GM18502 (cell line): ENCODE measurements at regions not wholly inside any gene's neighbourhood (a gene's known extent, or its start where the extent isn't known, plus 50 kb on each side); places are given as distances from the start of the nearest gene placed in this dataset.
"Not testable (repeated sequence)": the region's sequence is repeated elsewhere in the genome, so short reads cannot be mapped to it uniquely, and the experiment has no call there.

ENCODE experiments used
- ATAC-seq: cut with Tn5 transposase; IDR thresholded peaks from one replicate; pipeline ENCODE4 v1.9.1; 2021; ENCODE audit warnings: mild to moderate bottlenecking; ENCODE audit not compliant: unreplicated experiment, poor library complexity

DNA sequence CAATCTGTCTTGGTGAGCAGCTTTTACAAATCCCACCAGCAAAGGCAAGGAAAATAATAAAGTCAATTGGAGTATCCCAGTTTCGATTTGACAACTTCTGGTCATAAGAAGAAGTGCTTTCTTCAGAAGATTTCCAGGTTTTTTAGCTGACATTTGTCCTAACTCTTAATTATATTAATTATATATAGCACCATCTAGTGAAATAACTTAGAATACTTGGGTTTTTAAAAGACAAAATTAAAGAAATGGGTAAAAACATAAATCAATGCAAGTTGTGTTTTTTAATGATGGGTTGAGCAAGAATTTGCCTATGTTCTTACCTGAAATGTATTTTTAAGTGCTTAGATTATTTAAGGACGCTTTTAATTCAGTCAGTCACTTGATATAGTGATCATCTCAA is 421.8 kb downstream of the ACTL7B start:
- ATAC-seq = no peak

DNA sequence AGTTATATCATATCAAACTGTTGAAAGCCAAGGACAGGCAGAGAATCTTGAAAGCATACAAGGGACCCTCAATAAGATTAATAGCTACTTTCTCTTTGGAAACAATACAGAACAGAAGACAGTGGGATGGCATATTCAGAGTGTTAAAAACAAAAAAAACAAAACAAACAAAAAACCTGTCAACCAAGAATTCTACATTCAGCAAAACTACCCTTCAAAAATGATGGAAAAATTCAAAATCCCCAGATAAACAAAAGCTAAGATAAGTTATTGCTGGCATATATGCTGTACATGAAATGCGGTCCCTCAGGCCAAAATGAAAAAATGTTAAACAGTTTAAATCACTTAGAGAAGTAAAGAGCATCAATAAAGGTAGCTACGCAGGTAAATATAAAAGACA is 425.1 kb downstream of the ACTL7B start:
- ATAC-seq = no peak

DNA sequence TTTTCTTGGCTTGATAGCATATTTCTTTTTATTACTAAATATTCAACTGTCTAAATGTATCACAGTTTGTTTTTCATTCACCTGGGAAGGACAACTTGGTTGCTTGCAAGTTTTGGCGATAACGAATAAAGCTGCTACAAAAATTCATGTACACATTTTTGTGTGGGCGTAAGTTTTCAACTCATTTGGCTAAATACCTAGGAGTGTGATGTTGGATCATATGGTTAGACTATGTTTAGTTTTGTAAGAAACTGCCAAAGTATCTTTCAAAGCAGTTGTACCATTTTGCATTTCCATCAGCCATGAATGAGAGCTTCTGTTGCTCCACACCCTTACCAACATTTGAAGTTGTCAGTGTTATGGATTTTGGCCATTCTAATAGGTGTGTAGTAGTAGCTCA is 428.0 kb downstream of the ACTL7B start:
- ATAC-seq = no peak

DNA sequence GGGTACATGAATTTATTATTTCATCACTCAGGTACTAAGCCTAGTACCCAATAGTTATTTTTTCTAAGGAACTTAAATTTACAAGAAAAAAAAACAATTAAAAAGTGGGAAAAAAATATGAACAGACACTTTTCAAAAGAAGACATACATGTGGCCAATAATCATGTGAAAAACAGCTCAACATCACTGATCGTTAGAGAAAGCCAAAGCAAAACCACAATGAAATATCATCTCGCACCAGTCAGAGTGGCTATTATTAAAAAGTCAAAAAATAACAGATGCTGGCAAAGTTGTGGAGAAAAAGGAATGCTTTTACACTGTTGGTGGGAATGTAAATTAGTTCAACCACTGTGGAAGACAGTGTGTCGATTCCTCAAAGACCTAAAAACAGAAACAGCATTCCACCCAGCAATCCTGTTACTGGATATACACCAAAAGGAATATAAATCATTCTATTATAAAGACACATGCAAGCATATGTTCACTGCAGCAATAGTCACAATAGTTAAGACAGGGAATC is 429.3 kb downstream of the ACTL7B start:
- not testable (repeated sequence) for ATAC-seq

DNA sequence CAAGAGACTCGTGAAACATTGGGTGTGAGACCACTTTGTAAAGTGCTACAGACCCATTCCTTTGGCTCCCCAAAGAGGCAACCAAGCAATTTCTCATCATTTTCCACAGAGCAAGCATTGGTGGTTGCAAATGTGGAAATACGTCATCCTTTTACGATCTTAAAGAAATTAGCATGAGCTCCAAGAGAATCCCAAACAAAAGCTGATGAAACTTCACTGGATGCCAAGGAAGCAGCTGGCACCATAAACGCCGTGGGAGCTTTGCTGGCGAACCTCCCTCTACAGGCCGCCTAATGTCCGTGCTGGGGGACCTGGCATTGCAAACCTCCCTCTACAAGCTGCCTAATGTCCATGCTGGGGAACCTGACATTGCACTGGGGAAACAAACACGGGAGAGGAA is 432.4 kb downstream of the ACTL7B start:
- ATAC-seq = no peak

DNA sequence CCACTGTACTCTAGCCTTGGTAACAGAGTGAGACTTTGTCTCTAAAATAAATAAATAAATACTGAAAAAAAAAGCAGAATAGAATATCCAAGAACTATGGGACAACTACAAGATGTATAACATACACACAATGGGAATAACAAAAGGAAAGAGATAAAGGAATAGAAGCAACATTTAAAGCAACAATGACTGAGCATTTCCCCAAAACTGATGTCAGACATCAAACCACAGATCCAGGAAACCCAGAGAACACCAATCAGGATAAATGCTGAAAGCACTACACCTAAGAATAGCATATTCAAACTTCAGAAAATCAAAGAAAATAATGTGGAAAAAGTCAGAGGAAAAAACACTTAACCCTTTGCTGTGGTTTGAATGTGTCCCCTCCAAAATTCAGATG is 436.4 kb downstream of the ACTL7B start:
- no peak for ATAC-seq

DNA sequence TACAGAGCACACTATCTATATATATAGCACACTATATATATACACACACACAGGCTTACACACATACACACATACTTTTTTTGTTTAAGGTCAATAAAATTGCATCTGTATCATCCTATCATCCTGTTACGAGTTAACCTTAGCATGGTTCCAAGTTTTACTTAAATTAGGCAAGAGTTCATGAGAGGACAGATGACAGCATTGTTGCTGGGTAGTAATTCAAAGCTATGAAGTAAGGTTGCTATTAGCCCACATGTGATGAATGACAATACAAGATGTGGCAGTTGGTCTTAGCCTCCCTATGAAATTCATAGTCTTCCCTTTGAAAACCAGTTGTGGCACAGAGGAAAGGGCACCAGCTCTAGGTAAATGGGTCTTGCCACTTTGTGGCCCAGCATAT is 438.1 kb downstream of the ACTL7B start:
- ATAC-seq = no peak

DNA sequence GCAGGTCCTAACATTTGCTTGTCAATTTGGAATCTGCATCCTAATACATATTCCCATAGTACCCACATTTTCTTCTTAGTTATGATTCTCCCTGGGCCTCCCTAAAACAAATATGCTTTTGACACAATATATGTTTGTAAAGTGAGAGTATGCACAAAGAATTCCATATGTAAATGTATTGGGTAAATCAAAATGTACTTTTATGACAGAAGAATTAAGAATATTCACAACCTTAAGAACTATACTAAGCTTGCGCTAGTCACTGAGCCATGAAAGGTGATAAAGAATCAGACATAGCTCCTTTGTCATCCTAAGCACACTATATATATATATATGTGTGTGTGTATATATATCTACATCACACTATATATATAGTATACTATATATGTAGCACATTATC is 438.5 kb downstream of the ACTL7B start:
- ATAC-seq = no peak

DNA sequence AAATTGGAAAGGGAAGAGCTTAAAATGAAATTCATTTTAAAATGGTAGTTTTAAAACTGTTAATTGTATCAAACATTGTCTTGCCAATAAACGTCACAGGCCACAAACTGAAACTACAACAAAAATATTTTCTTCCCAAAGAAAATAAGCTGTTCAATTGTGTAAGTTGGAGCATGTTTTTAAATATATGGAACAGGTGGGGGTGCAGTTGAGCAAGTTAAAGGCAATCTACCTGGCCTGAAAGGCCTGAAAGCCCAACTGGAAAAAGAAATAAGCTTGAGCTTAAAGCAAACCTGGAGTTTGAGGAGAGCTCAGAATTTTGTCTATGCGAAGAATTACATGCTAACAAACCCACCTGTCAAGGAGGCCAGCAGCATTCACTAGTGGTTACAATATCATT is 439.5 kb downstream of the ACTL7B start:
- no peak for ATAC-seq

DNA sequence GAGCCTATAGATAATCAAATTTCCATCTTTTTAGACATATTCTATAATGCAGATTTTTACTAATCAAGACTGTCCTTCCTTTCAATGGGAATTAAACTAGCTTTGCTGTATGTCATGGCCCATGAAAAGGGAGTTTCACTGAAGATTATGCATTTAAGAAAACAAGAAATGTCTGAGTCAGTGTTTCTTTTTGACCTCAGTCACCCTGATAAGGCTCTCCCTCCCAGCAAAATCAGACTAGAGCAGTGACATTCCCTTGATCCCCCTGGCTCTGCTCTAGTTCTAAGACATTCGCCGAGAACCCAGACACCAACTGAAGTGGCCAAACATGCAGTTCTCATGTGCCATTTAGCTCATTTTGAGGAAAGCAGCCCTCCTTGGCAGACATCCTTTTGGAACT is 442.0 kb downstream of the ACTL7B start:
- no peak for ATAC-seq

DNA sequence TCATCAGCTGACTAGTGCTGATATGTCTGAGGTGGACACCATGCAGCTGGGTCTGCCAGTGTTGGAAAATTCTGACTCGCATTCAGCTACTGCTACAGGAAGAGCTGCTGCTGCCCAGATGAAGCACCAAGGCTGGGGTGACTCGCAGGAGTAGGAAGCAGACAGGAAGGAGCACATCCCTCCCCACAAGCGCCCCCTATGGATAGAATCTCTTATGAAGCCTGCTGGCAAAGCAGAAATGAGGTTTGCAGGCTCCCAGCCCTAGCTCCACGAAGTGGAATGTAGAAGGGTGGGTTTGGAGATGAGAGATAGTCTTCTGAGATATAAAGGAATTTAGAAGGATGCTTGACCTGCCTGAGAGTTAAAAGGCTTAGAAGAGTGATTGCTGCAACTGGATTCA is 443.0 kb downstream of the ACTL7B start:
- ATAC-seq = no peak

DNA sequence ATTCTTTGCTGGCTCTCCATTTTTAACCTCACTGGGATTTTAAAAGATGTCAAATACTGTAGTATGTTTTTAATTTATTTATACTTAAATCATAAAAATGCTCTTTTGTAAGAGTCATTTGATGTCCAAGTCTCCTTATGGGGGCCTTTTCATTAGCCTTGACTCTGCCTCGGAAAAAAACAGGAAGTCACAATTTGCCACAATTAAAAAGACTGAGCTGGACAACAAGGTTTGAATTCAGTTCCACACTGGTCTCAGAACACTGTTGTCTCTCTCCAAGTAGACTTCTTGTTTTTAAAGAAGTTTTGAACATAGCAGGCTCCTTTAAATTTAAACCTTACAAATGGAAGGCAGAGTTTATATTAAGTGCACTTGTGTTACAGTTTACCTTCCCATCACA is 444.2 kb downstream of the ACTL7B start:
- no peak for ATAC-seq

DNA sequence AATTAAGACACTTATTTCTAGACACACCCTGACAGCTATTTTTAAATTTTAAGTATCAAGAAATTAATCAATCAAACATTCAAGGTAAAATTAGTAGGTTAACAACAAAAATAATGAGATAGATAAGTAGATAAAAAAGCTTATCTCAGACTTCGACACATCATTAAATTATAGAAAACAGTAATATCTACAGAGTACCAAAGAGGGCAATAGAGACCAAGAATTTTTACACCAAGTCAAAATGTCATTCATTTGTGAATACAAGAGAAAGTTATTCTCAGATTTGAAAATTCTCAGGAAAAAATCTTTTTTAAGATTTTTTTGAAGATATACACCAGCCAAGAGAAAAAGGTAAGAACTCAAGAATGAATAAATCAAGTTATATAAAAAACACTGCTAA is 445.6 kb downstream of the ACTL7B start:
- no peak for ATAC-seq

DNA sequence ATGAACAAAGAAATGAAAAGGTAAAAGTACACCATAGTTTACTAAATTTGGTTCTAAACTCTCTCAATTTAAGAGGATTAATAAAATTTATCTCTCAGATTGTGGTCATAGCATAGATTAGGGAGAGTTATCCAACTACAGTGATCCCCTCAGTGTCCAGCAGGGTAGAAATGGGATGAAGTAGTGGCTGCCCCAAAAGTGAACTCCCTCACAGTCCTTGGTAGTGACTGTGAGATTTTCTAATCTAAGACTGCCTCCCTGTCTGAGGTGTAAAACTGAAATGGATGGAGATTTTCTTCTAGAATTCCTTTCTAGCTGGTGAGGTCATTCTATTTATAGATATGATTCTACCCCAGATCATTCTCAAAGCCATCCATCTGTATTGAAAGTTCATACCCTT is 455.5 kb downstream of the ACTL7B start:
- no peak for ATAC-seq

DNA sequence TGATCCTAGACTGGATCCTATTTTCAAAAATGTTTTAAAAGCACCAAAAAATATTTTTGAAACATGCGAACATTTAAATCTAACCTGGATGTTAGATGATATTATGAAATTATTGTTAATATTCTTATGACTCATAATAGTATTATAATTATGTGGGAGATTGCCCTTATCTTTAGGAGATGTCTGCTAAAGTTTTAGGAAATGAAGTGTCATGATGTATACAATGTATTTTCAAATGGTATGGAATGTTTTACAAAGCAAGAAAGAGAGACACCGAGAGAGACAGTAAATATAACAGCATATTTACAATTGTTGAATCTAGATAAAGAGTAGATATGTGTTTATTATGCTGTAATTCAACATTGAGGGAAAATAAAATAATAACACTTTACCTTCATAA is 455.9 kb downstream of the ACTL7B start:
- ATAC-seq = no peak

DNA sequence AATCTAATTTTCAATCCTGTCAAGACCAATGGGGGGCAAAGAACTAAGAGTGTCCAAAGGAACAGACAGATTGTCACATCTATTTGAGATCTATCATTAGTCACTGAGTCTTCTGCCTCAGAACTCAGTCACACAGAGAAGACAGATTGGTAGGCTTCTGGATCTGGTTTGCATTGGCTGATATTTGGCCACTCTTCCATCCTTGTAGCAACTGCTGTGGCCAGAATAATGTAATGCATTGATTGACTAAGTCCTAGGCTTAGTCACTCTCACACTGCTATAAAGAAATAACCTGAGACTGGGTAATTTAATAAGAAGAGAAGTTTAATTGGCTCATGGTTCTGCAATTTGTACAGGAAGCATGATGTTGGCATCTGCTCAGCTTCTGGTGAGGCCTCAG is 458.5 kb downstream of the ACTL7B start:
- ATAC-seq = no peak

DNA sequence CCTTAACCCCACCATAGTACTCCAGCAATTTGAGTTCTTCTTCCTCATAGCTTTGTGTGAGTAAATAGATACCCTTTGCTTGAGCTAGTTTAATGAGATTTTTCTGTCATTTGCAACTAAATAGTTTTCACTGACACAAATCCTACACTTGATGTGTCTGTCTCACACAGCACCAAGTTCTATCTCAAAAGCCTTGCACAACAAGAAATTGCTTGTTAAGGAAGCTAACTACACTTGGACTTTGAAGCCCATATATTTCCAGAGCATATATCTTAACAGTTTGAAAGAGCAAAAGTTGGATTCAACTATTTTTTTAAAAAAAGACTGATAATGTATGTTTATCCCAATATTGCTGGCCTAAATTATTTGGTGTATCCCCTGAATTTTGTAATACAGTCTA is 459.2 kb downstream of the ACTL7B start:
- ATAC-seq = no peak

DNA sequence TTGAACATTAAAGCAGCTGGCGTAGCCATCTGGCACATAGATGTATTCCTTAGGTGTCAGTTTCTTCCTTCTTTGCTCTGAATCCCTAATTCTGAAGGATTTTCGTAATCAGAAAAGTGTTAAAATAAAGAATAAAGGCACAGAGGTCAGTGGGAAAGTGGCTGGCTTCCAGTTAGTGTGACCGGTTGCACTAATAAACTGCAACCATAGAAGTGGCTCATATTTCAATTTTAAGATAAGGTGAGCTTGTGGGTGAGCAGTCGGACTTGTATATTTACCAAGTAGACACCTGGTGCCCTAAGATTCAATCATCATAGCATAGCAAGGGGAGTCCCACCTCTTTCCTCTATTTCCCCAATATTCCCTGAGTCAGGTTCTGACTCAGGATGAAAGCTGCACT is 459.6 kb downstream of the ACTL7B start:
- no peak for ATAC-seq

DNA sequence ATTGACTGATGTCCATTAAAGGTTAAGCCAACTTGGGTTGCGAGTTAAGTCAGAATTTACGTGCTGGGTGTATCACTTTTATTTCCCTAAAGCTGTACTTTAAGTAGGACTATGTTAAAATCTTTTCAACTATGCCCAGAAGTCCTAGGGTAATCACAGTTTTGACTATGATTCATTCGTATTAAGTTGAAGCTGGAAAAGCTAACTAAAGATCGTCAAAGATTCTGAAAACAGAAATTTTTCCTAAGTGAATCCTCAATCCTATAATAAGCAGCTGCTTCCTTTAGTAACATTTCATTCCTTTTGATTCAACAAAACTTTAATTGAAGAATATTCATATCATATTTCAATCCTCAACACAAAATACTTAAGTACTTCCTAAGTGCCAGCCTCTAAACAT is 460.4 kb downstream of the ACTL7B start:
- no peak for ATAC-seq

DNA sequence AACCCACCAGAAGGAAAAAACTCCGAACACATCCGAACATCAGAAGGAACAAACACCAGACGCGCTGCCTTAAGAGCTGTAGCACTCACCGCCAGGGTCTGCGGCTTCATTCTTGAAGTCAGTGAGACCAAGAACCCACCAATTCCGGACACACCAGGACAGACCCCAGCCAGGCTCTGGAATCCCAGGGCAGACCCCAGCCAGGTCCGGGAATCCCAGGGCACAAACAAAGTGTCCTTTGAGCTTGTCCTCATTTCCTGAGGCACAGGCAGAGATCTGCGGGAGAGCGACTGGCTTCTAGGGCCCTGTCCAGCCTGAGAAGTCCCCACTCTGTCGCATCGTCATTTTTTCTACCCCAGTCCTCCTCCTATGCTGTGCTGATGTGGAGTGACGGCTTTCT is 461.1 kb downstream of the ACTL7B start:
- no peak for ATAC-seq

DNA sequence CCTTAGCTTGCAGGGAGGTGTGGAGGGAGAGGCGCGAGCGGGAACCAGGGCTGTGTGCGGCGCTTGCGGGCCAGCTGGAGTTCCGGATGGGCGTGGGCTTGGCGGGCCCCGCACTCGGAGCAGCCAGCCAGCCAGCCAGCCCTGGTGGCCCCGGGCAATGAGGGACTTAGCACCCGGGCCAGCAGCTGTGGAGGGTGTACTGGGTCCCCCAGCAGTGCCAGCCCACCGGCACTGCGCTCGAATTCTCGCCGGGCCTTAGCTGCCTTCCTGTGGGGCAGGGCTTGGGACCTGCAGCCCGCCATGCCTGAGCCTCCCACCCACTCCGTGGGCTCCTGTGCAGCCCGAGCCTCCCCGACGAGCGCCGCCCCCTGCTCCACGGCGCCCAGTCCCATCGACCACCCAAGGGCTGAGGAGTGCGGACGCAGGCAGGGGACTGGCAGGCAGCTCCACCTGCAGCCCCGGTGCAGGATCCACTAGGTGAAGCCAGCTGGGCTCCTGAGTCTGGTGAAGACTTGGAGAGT is 462.2 kb downstream of the ACTL7B start:
- not testable (repeated sequence) for ATAC-seq

DNA sequence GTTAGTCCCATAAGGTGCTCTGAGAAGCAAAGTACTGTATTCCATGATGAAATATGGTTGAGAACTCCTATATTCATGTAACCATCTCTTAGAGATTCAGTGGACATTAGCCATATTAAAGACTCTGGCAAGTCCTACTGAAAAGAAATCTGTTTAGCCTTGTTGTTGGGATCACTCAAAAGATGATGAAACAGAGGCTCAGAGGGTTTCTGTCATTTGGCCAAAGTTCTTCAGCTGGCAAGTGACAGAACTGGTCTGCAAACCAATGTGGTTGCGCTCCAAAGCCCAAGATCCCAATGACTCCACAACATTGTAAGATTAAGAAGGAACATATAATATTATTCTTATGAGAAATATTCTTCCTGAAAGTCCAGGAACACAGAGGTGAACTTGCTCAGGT is 462.9 kb downstream of the ACTL7B start:
- no peak for ATAC-seq

DNA sequence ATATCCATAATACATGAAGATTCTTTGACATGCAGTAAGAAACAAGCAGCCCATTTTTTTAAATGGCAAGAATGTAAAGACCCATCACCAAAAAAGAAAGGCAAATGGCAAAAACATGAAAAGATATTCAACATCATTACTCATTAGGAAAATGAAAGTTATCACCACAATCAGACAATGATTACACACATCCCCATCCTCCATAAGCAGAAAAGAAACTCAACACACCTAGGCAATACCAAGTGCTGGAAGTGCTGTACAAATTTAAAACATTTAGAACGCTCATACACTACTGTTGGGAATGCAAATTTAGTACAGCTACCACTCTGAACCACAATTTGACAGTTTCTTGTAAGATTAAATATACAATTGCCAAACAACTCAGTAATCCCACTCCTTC is 466.7 kb downstream of the ACTL7B start:
- no peak for ATAC-seq
